H7 (cell line): ENCODE measurements at regions not wholly inside any gene's neighbourhood (a gene's known extent, or its start where the extent isn't known, plus 50 kb on each side); places are given as distances from the start of the nearest gene placed in this dataset.

Source experiments
- DNase-seq: peaks from one replicate; pipeline ENCODE4 v3.0.0; 2012
- H3K27me3 ChIP-seq: 2 replicates; pipeline ENCODE4 v1.6.0; 2011; ENCODE audit warnings: mild to moderate bottlenecking, low read length; ENCODE audit not compliant: control insufficient read depth, insufficient read depth
- H3K36me3 ChIP-seq: replicated peaks from 2 replicates; pipeline ENCODE4 v1.5.1; 2011; ENCODE audit warnings: low read length; ENCODE audit not compliant: control insufficient read depth, insufficient read depth
- H3K4me3 ChIP-seq: 2 replicates; pipeline ENCODE4 v1.5.1; 2011; ENCODE audit warnings: low read depth, mild to moderate bottlenecking, control low read depth, low read length, moderate library complexity; ENCODE audit not compliant: insufficient read depth

DNA sequence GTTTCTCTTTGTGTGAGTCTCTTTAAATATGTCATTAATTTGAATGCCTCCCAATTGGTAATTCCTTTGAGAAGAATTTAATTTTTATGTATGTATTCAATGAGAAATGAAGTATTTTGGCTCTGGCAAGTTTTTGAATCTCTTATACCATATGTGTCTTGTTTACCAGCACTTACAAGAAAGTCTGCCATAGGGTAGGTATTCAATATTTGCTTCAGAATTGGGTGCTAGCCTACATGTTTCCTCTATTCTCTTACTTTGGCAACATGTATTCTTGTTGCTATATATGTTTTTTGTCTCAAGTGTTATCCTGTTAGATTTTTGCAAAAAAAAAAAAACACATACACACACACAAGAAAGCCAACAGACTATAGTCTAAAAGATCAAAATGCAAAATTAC, 350.5 kb upstream of the PRMT6 start:
- Histone ChIP-seq H3K4me3 (no peak overlapping the region), H3K36me3 (no peaks in the 10 kb centered on the region), H3K27me3 (no peaks in the 10 kb centered on the region)
- DNase-seq, result no peak

DNA sequence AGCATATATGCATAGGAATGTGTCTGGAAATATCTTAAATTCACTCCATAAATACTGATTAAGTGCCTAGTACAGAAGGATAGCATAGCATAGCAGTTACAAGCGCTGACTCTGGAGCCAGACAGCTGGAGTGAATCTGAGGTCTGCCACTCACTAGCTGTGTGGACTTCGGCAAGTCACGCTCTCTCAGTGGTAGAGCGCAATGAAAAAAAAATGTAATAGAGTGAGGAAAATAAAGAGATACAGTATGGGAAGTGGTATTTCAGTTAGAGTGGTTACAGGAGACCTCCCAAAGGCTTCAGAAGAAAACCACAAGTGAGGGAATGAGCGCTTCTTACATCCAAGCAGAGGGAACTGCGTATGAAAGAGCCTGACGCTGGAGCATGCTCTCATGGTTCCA, 338.9 kb upstream of the PRMT6 start:
- Histone ChIP-seq H3K36me3 (no peaks in the 10 kb centered on the region), H3K27me3 (no peaks in the 10 kb centered on the region), H3K4me3 (no peak overlapping the region)
- DNase-seq, result no peak

DNA sequence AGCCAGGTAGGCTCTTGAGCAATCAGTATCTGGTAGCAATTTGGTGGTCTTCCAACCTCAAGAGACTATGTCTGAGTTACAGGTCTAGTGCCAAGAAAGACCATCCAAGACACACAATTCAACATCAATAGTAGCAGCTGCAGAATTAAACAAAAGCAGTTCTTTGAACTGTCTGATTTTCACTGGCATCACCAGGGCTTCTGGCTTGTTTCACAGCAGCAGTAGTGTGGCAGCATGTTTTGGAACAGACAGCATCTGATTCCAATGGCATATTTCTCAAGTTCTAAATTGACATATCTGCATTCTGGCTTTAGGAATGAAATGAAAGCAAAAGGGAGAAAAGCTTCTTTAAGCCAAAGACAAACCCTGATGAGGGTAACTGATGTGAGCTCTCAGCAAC, 334.7 kb upstream of the PRMT6 start:
- H3K27me3 ChIP-seq, result no peaks in the 10 kb centered on the region
- DNase-seq, result no peak

GRCh38 chr1:106722466-106722865, 334.0 kb upstream of the PRMT6 start:
- no peak overlapping the region for H3K4me3 ChIP-seq
- DNase-seq, result no peak
- no peaks in the 10 kb centered on the region for H3K36me3 ChIP-seq
- H3K27me3 ChIP-seq, result no peaks in the 10 kb centered on the region

More for the DNA sequence above, 334.7 kb upstream of the PRMT6 start:
- Histone ChIP-seq H3K4me3 (no peak overlapping the region), H3K36me3 (no peaks in the 10 kb centered on the region)

DNA sequence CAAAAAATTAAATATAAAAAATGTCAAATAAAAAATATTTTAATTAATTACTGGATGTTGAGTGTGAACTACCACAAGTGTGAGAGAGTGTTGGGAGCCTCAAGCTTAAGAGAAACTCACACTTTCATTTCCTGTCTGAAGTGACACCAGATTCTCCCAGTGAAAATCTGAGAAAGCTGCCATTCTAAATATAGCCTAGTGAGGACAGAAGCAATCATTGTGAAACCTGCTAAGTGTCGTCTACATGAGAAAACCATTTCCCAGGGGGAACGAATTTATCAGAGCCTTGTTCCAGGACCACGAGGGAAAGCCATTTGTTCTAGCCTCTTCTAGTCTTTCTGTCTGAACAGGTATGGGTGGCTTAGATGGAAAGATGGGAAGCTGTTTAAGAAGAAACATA, 329.3 kb upstream of the PRMT6 start:
- H3K4me3 ChIP-seq, result no peak overlapping the region
- DNase-seq, result no peak
- H3K27me3 ChIP-seq, result no peaks in the 10 kb centered on the region
- H3K36me3 ChIP-seq, result no peaks in the 10 kb centered on the region

DNA sequence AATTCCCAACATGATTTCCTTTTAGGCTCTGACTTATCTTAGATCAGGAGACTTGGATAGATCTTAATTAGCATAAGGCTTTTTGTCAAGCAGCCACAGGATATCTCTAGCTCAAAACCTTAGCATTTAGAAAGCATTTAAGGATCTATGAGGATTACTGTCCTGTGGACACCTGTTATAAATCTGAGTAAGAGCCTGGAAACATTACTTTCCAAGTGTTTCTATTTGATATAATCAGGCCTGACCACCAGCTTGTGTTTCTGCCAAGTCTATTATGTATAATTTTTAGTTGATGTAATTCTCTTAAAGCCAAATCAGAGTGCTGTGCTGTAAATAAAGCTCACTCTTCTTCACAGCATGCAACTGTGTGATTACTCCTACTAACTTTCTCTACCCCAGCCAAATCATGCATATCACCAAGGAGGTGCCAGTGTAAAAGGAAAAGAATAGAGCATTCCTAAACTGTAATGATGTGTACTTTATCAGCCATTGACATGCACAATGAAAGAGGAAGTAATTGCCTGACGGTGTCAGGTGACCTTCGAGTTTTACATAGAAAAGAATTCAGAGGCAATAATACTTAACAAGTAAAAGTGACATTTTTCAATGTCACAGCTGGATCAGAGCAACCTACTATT, 309.9 kb upstream of the PRMT6 start:
- H3K27me3 ChIP-seq, result no peaks in the 10 kb centered on the region
- DNase-seq, result peak; percentile 14
- H3K36me3 ChIP-seq, result no peaks in the 10 kb centered on the region
- no peak overlapping the region for H3K4me3 ChIP-seq

- DNase-seq, result peak; percentile 2
These were observed 309.2 kb upstream of the PRMT6 start for GRCh38 chr1:106747232-106747631.

GRCh38 chr1:106747791-106748190, 308.7 kb upstream of the PRMT6 start:
- Histone ChIP-seq H3K4me3 (no peak overlapping the region), H3K36me3 (no peaks in the 10 kb centered on the region), H3K27me3 (no peaks in the 10 kb centered on the region)
- DNase-seq, result no peak

More at GRCh38 chr1:106747232-106747631, 309.2 kb upstream of the PRMT6 start:
- Histone ChIP-seq H3K4me3 (no peak overlapping the region), H3K36me3 (no peaks in the 10 kb centered on the region), H3K27me3 (no peaks in the 10 kb centered on the region)

DNA sequence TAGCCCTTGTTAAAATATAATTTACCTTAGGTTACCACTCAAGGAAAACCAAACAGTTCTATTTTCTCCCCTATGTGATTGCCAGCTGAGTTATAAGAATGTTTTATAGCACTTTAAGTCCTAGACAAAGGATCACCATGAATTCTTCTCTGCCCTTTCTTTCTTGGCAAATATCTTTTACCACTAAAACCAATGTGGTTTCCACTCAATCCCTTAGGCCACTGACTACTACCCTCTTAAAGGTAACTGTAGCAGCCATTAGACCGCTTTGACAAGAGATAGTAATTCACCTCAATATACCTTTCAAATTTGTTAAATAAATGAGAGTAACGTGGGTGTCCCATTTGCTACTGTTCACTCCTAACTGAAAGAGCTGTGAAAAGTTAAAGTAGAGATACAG, 307.9 kb upstream of the PRMT6 start:
- H3K4me3 ChIP-seq, result no peak overlapping the region

GRCh38 chr1:106749491-106749890, 307.0 kb upstream of the PRMT6 start:
- H3K36me3 ChIP-seq, result no peaks in the 10 kb centered on the region

More for the DNA sequence above, 307.9 kb upstream of the PRMT6 start:
- DNase-seq, result no peak
- Histone ChIP-seq H3K27me3 (no peaks in the 10 kb centered on the region), H3K36me3 (no peaks in the 10 kb centered on the region)

GRCh38 chr1:106749906-106750305, 306.6 kb upstream of the PRMT6 start:
- Histone ChIP-seq H3K4me3 (no peak overlapping the region), H3K27me3 (no peaks in the 10 kb centered on the region), H3K36me3 (no peaks in the 10 kb centered on the region)
- no peak for DNase-seq

More at GRCh38 chr1:106749491-106749890, 307.0 kb upstream of the PRMT6 start:
- H3K4me3 ChIP-seq, result no peak overlapping the region
- no peaks in the 10 kb centered on the region for H3K27me3 ChIP-seq
- DNase-seq, result no peak

DNA sequence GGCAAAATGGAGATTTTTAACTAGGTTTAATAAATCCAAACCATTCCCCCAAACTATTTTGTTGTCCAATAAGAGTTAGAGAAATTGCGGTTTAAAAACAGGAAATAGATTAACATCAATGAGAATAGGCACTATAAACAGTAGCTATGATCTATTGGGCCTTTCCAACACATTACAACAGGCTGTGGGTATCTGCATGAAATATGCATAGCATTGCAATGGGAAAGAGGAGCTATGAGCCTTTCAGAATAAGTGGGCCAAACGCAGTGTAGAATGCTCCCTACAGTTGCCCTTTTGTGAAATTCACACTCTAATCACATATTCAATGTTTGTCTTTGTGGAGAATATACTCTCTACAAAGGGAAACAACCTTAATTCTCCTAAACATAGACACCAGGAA, 305.5 kb upstream of the PRMT6 start:
- Histone ChIP-seq H3K36me3 (no peaks in the 10 kb centered on the region), H3K4me3 (no peak overlapping the region), H3K27me3 (no peaks in the 10 kb centered on the region)
- no peak for DNase-seq

GRCh38 chr1:106753066-106753465, 303.4 kb upstream of the PRMT6 start:
- no peak overlapping the region for H3K4me3 ChIP-seq
- DNase-seq, result no peak
- no peaks in the 10 kb centered on the region for H3K27me3 ChIP-seq
- H3K36me3 ChIP-seq, result no peaks in the 10 kb centered on the region

DNA sequence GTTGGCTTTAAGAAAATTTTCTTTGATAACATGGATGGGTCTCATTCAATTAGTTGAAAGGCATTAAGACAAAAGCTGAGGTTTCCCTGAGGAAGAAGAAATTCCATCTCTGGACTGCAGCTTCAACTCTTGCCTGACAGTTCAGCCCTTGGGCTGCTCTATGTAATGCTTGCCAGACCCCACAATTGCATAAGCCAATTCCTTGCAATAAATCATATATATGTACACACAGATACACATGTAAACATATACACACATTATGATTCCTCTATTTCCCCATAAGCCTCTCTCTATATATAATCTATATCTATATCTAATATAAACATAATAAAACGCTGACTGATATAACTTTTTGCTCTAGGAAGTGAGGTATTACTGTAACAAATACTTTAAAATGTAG, 301.5 kb upstream of the PRMT6 start:
- Histone ChIP-seq H3K4me3 (no peak overlapping the region), H3K36me3 (no peaks in the 10 kb centered on the region), H3K27me3 (no peaks in the 10 kb centered on the region)
- DNase-seq, result no peak

DNA sequence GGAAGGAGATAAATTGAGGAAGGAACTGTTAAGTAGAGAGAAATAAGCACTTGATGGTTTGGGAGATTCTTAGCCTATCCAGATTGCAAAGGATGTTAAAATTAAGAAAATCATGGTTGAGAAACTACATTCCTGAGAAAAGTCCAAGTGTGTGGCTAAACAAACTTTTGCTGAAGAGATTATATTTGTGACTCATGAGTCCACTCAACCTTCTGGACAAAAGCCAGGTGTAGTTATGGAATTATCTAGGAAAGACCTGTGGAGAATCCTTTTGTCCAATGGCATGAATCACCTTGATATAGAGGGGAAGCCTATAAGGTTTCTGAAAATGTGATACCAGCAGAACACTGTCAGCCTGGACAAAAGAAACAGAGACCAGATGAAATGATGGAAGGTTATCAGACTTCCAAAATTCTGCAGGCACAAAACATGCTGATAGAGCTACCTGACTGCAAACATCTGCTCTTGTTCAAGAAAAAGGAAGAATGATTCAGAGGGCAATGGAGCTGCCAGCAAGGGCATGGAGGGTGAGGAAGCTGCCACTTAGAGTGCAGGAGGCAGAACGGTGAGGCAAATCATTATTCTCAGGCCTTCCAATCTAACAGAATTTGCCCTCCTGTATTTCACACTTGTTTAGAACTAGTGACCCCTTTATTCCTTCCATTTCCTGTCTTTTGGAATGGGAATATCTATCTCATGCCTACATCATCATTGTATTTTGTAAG, 300.6 kb upstream of the PRMT6 start:
- no peak overlapping the region for H3K4me3 ChIP-seq
- DNase-seq, result no peak
- H3K27me3 ChIP-seq, result no peaks in the 10 kb centered on the region

More for the DNA sequence above, 300.6 kb upstream of the PRMT6 start:
- H3K36me3 ChIP-seq, result no peaks in the 10 kb centered on the region
